Activated naive CD8-positive, alpha-beta T cell treated with anti-CD3 and anti-CD28 coated beads for 36 hours (primary cell): ENCODE measurements at regions not wholly inside any gene's neighbourhood (a gene's known extent, or its start where the extent isn't known, plus 50 kb on each side); places are given as distances from the start of the nearest gene placed in this dataset.

Experiments
- DNase-seq: peaks from one replicate; pipeline ENCODE4 v3.0.0; 2021
- H3K27ac Mint-ChIP-seq: one replicate; pipeline ENCODE4 v1.8.0; 2022; ENCODE audit warnings: mild to moderate bottlenecking, moderate library complexity, mixed read lengths
- H3K27me3 Mint-ChIP-seq: one replicate; pipeline ENCODE4 v1.8.0; 2022; ENCODE audit warnings: mild to moderate bottlenecking, mixed read lengths
- H3K36me3 Mint-ChIP-seq: one replicate; pipeline ENCODE4 v1.8.0; 2021; ENCODE audit warnings: mild to moderate bottlenecking, mixed read lengths
- H3K4me1 Mint-ChIP-seq: one replicate; pipeline ENCODE4 v1.8.0; 2021; ENCODE audit warnings: mixed read lengths
- H3K4me3 Mint-ChIP-seq: one replicate; pipeline ENCODE4 v1.8.0; 2022; ENCODE audit warnings: mild to moderate bottlenecking, moderate library complexity, mixed read lengths
- H3K9me3 Mint-ChIP-seq: one replicate; pipeline ENCODE4 v1.8.0; 2022; ENCODE audit warnings: mixed read lengths

GRCh38 chr15:58235961-58236360 is 97.8 kb downstream of the AQP9 start:
- Mint-ChIP-seq H3K36me3 (no peaks in the 10 kb centered on the region), H3K27me3 (no peaks in the 10 kb centered on the region), H3K4me3 (no peak overlapping the region), H3K9me3 (no peaks in the 10 kb centered on the region), H3K27ac (no peak overlapping the region), H3K4me1 (no peaks in the 10 kb centered on the region)
- DNase-seq = no peak

GRCh38 chr15:58240191-58240932 is 102.2 kb downstream of the AQP9 start:
- H3K27ac Mint-ChIP-seq = no peak overlapping the region
- H3K4me3 Mint-ChIP-seq = no peak overlapping the region
- H3K9me3 Mint-ChIP-seq = no peaks in the 10 kb centered on the region

GRCh38 chr15:58241872-58242271 is 103.7 kb downstream of the AQP9 start:
- Mint-ChIP-seq H3K4me1 (no peaks in the 10 kb centered on the region), H3K27me3 (no peaks in the 10 kb centered on the region), H3K27ac (no peak overlapping the region), H3K9me3 (no peaks in the 10 kb centered on the region), H3K36me3 (no peaks in the 10 kb centered on the region), H3K4me3 (no peak overlapping the region)
- no peak for DNase-seq

More at GRCh38 chr15:58240191-58240932, 102.2 kb downstream of the AQP9 start:
- Mint-ChIP-seq H3K4me1 (no peaks in the 10 kb centered on the region), H3K27me3 (no peaks in the 10 kb centered on the region), H3K36me3 (no peaks in the 10 kb centered on the region)
- no peak for DNase-seq

- H3K9me3 Mint-ChIP-seq = no peaks in the 10 kb centered on the region
- DNase-seq = no peak
- H3K4me1 Mint-ChIP-seq = no peaks in the 10 kb centered on the region
- H3K27me3 Mint-ChIP-seq = no peaks in the 10 kb centered on the region
- no peak overlapping the region for H3K4me3 Mint-ChIP-seq
- no peak overlapping the region for H3K27ac Mint-ChIP-seq
- H3K36me3 Mint-ChIP-seq = no peaks in the 10 kb centered on the region
These were observed 104.9 kb downstream of the AQP9 start for GRCh38 chr15:58243070-58243469.

GRCh38 chr15:58244536-58244935 is 106.4 kb downstream of the AQP9 start:
- Mint-ChIP-seq H3K9me3 (no peaks in the 10 kb centered on the region), H3K27me3 (no peaks in the 10 kb centered on the region), H3K4me1 (peaks cover 6% of the 10 kb centered on the region), H3K27ac (no peak overlapping the region), H3K4me3 (no peak overlapping the region), H3K36me3 (no peaks in the 10 kb centered on the region)
- no peak for DNase-seq

- H3K27ac Mint-ChIP-seq = no peak overlapping the region
- peaks cover 18% of the 10 kb centered on the region for H3K4me1 Mint-ChIP-seq
- no peaks in the 10 kb centered on the region for H3K9me3 Mint-ChIP-seq
- no peak overlapping the region for H3K4me3 Mint-ChIP-seq
- H3K36me3 Mint-ChIP-seq = no peaks in the 10 kb centered on the region
- DNase-seq = no peak
- no peaks in the 10 kb centered on the region for H3K27me3 Mint-ChIP-seq
These were observed 107.9 kb downstream of the AQP9 start for GRCh38 chr15:58246041-58246440.

- DNase-seq = no peak
- H3K27ac Mint-ChIP-seq = no peak overlapping the region
- no peaks in the 10 kb centered on the region for H3K9me3 Mint-ChIP-seq
- no peak overlapping the region for H3K4me3 Mint-ChIP-seq
- H3K27me3 Mint-ChIP-seq = no peaks in the 10 kb centered on the region
- peaks cover 18% of the 10 kb centered on the region for H3K4me1 Mint-ChIP-seq
- H3K36me3 Mint-ChIP-seq = no peaks in the 10 kb centered on the region
These were observed 110.0 kb downstream of the AQP9 start for GRCh38 chr15:58247855-58248842.

GRCh38 chr15:58249646-58250312 is 111.6 kb downstream of the AQP9 start:
- DNase-seq = no peak
- no peaks in the 10 kb centered on the region for H3K27me3 Mint-ChIP-seq
- H3K27ac Mint-ChIP-seq = peak overlapping the region; percentile 64
- H3K9me3 Mint-ChIP-seq = no peaks in the 10 kb centered on the region
- peak overlapping the region; percentile 64 for H3K4me3 Mint-ChIP-seq
- peaks cover 18% of the 10 kb centered on the region for H3K4me1 Mint-ChIP-seq
- no peaks in the 10 kb centered on the region for H3K36me3 Mint-ChIP-seq

- no peak for DNase-seq
- Mint-ChIP-seq H3K9me3 (no peaks in the 10 kb centered on the region), H3K4me3 (no peak overlapping the region), H3K27ac (no peak overlapping the region), H3K36me3 (no peaks in the 10 kb centered on the region), H3K27me3 (no peaks in the 10 kb centered on the region), H3K4me1 (peaks cover 18% of the 10 kb centered on the region)
These were observed 114.6 kb downstream of the AQP9 start for GRCh38 chr15:58252586-58253323.

- no peaks in the 10 kb centered on the region for H3K9me3 Mint-ChIP-seq
- no peaks in the 10 kb centered on the region for H3K27me3 Mint-ChIP-seq
- H3K4me1 Mint-ChIP-seq = no peaks in the 10 kb centered on the region
- H3K36me3 Mint-ChIP-seq = no peaks in the 10 kb centered on the region
- H3K27ac Mint-ChIP-seq = no peak overlapping the region
- no peak overlapping the region for H3K4me3 Mint-ChIP-seq
- DNase-seq = no peak
These were observed 119.7 kb downstream of the AQP9 start for GRCh38 chr15:58257776-58258325.

- no peak for DNase-seq
- Mint-ChIP-seq H3K27ac (no peak overlapping the region), H3K36me3 (no peaks in the 10 kb centered on the region), H3K9me3 (no peaks in the 10 kb centered on the region), H3K4me1 (no peaks in the 10 kb centered on the region), H3K27me3 (no peaks in the 10 kb centered on the region), H3K4me3 (no peak overlapping the region)
These were observed 120.5 kb downstream of the AQP9 start for GRCh38 chr15:58258501-58259292.

- Mint-ChIP-seq H3K36me3 (no peaks in the 10 kb centered on the region), H3K27ac (no peak overlapping the region), H3K4me3 (no peak overlapping the region), H3K9me3 (no peaks in the 10 kb centered on the region), H3K27me3 (no peaks in the 10 kb centered on the region), H3K4me1 (peaks cover 3% of the 10 kb centered on the region)
- DNase-seq = no peak
These were observed 122.1 kb downstream of the AQP9 start for GRCh38 chr15:58260205-58260724.

GRCh38 chr15:58260725-58261267 is 122.6 kb downstream of the AQP9 start:
- H3K27me3 Mint-ChIP-seq = no peaks in the 10 kb centered on the region
- no peak for DNase-seq
- no peaks in the 10 kb centered on the region for H3K9me3 Mint-ChIP-seq
- no peak overlapping the region for H3K27ac Mint-ChIP-seq
- no peak overlapping the region for H3K4me3 Mint-ChIP-seq
- H3K4me1 Mint-ChIP-seq = peaks cover 3% of the 10 kb centered on the region
- no peaks in the 10 kb centered on the region for H3K36me3 Mint-ChIP-seq
